Stimulated activated CD4-positive, alpha-beta T cell treated with anti-CD3 and anti-CD28 coated beads, Interleukin-4, amount 100 ng/mL, for 24 hours (primary cell): ENCODE measurements at regions not wholly inside any gene's neighbourhood (a gene's known extent, or its start where the extent isn't known, plus 50 kb on each side); places are given as distances from the start of the nearest gene placed in this dataset.
"Not testable (repeated sequence)": the region's sequence is repeated elsewhere in the genome, so short reads cannot be mapped to it uniquely, and the experiment has no call there.

Experiments used
- DNase-seq: peaks from one replicate; pipeline ENCODE4 v3.0.0-alpha.2; 2020

DNA sequence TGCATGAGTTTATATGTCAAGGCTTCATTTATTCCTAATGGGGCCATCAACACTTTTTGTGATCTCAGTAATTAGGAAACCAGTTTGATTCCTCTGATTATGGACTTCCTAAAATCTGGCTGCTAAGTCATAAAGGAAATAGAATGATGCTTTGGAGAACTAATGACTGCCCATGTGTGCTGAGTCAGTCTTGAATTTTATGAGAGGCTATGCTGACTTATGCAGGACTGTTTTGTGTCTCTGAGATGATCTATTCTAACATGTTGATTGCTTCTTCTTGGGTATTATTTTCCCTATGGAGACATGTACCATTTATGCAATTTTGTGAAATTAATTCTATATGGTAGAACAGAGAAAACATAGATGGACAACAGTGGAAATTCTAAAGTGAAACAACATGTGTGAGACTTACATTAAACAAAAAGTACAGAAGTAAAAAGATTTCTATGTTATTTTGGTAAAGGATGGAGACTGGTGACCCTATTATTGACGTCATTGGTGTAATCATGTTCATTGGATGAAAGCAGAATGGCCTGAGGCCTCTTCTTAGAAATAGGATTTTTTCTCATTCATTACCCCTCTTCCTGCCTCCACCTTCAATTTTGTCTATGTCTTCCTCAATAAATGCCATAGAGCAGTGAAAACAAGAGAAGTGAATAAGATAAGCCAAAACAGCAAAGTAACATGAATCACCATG is 1658.2 kb upstream of the PIK3C3 start:
- DNase-seq, result no peak

DNA sequence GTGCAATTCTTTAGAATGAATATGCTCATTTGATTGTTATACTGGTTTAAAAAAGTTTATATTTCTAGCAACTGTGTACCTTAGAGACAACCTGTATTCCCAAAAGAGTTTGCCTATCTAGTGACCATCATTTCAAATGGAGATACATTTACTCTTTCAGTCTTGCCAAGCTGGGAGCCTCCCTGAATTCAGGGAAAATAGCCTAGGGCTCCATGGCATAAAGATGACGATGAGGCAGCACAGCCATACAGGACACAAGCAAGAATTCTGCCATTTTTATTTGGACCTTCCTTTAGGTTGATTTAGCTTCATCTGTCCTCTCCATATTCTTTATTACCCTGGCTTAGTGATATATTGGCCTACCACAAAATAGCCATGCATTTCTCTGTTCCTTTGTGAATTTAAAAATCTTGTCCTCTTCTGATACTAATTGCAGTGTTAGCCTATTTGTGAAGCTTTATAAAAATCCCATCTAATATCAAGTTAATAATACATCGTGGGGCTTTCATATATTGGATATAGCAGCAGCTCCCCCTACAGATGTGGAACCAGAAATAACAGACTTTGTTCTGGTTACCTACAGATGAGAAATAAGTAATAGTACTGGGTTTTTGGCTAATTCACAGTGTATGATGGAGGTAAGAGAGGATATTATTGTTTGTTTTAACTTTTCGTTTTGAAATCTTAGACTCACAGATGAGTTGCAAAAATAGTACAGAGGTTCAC is 1661.9 kb upstream of the PIK3C3 start:
- no peak for DNase-seq

DNA sequence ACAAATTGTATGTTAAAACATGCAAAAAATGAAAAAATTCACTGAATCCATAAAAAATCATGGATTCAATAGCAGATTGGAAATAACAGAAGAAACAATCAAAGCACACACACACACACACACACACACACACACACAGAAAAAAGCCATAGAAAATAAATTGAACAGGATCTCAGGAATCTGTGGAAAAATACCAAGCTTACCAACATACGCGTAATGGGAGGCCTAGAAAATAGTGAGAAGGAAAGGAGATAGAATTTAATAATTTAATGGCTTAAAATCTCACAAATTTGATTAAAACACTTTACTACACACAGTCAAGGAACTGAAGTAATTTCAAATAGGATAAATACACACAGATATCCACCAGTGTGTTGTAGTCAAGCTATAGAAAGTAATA is 1671.5 kb upstream of the PIK3C3 start:
- no peak for DNase-seq

- not testable (repeated sequence) for DNase-seq
Measured at GRCh38 chr18:40281356-40281755, 1673.7 kb upstream of the PIK3C3 start.

DNA sequence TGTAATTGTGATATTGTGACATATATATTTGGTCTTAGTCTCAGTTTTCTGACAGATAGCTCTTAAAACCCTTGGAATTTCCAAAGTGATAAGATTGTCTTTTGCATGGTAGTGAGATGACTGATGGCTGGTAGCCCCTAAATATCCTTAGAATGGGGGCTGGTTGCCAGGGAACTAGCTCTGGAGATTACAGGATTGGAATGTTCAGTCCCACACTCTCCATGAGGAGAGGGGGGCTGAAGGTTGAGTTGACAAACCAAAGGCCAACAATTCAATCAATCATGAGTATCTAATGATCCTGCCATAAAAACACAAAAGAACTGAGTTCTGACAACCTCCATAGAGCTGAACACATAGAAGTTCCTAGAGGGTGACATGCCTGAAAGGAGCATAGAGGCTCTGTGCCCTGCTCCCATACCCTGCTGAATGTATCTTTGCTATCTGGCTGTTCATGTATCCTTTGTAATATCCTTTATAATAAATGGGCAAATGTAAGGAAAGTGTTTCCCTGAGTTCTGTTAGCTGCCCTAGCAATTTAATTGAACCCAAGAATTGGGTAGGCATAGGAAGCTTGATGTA is 1680.3 kb upstream of the PIK3C3 start:
- no peak for DNase-seq

- DNase-seq, result no peak
Measured at GRCh38 chr18:40272630-40273231, 1682.3 kb upstream of the PIK3C3 start.

DNA sequence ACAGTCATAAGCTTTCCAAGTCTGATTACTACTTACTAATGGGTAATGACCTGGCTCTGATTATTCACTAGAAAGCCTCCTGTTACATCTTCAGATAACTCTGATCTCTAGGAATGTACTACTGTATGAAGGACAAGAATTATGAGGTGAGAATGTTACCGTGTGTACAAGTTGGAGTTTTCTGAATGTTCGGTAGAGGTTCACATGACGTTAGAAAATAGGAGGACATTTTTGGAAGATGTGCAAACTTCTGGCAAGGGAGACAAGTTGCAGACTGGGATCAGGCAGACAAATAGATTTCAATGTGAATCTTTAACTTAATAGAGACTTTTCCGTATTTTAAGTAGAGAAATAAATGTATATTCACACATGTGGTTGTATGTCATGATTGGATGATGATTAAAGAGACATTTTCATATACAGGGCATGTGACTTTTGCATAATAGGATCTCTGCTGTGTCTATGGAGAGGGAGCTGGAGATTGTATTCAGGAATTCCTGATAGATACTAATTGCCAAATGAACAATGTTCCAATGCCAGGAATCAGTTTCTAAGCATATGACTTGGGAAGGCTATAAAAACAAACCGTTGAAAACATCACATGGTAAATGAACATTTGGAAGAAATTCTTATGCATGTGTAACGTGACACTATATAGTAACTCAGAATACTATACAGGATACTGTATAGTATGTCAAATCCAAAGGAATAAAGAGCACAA is 1695.8 kb upstream of the PIK3C3 start:
- DNase-seq, result no peak

DNA sequence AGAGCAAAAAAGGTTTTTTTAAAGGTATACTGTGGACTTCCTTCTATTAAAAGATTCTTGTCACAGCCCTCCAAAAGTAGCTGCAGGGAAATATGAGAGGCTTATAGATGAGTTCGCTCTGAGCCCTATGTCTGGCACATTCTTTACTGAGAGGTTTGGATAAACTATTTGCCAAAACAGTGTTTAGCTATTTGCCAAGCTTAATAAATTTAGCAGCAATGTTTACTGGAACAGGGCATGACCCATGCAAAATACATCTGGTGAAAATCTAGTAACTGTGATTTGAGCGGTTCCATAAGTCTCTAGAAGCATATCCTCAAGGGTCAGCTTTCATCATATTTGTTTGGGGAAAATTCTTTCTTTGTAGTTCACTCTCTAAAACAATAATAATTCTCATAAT is 1696.7 kb upstream of the PIK3C3 start:
- no peak for DNase-seq

GRCh38 chr18:40250236-40250635 is 1704.8 kb upstream of the PIK3C3 start:
- DNase-seq, result no peak

GRCh38 chr18:40249390-40250080 is 1705.5 kb upstream of the PIK3C3 start:
- no peak for DNase-seq

DNA sequence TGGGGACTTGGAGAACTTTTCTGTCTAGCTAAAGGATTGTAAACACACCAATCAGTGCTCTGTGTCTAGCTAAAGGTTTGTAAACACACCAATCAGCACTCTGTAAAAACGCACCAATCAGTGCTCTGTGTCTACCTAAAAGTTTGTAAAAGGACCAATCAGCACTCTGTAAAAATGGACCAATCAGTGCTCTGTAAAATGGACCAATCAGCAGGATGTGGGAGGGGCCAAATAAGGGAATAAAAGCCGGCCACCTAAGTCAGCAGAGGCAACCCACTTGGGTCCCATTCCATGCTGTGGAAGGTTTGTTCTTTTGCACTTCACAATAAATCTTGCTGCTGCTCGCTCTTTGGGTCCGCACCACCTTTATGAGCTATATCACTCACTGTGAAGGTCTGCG is 1709.4 kb upstream of the PIK3C3 start:
- DNase-seq, result not testable (repeated sequence)

- DNase-seq, result no peak
Measured at GRCh38 chr18:40243607-40244006, 1711.4 kb upstream of the PIK3C3 start.

DNA sequence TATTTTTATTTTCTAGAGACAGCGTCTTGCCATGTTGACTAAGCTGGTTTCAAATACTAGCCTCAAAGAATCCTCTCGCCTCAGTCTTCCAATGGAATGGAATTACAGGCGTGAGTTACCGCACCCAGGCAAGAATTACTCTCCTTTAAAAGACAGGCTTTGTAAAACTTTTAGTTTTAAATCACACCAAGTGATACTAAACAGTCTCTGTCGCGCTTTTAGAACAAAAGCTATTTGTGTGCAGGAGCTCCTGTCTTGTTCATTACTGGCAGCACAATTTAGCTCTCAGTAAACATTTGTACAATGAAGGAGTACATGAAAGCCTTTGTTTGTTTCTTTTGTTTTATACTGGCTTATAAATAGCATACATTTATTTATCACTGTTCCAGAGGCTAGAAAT is 1719.2 kb upstream of the PIK3C3 start:
- DNase-seq, result no peak

GRCh38 chr18:40235323-40235722 is 1719.7 kb upstream of the PIK3C3 start:
- no peak for DNase-seq

- no peak for DNase-seq
Measured at GRCh38 chr18:40233931-40234616, 1721.0 kb upstream of the PIK3C3 start.

DNA sequence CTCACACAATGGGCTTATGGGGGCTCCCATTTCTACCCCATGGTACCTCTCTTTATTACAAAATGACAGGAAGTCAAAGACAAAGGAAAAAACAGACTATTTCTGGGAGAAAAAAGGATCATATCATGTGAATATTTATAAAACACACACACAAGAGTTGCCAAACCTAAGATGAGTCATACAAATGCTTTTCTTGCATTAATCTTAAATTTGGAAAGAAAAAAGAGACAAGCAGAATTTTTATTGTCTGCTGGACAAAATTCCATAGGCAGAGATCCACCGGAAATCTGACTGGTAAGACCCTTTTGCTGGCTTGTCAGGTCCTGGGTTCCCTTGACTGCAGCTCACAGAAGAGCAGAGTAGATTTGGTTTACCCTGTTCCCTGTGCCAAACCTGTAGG is 1732.3 kb upstream of the PIK3C3 start:
- DNase-seq, result no peak

DNA sequence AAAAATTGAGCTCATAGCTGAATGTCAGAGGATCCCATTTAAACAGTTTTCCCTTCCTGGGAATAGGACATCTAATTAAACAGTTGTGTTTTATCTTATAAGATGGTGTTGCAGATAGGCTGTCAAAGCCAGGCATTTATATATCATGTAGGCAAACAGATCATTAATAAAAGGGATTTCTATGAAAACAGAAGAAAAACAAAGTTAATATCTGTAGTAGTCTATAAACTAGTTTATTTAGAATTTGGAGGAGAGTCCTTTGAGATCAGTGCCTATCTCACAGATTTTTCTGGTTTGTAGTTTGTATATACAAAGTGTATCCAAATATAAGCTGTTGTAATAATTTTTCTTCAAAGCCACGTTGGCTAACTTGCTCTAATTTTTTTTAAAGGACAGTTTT is 1738.2 kb upstream of the PIK3C3 start:
- DNase-seq, result no peak

DNA sequence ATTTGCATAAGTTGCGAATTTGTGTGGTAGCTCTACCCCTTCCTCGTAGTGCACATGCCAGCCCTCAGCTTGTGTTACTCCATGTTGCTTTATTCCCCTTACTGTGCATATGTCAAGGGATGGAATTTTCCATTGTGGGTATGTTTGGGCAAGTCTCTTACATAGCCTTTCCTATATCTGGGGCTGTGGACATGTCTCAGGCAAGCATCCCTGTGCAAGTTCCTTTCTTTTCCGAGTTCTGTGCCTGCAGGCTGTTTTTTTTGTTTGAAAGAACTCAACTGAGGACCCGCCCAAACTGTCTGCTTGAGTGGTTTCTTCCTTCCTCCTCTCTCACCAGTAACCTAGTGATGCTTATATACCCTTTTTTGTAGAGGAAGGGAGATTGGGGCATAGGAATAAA is 1739.1 kb upstream of the PIK3C3 start:
- no peak for DNase-seq

GRCh38 chr18:40210696-40211095 is 1744.3 kb upstream of the PIK3C3 start:
- no peak for DNase-seq

DNA sequence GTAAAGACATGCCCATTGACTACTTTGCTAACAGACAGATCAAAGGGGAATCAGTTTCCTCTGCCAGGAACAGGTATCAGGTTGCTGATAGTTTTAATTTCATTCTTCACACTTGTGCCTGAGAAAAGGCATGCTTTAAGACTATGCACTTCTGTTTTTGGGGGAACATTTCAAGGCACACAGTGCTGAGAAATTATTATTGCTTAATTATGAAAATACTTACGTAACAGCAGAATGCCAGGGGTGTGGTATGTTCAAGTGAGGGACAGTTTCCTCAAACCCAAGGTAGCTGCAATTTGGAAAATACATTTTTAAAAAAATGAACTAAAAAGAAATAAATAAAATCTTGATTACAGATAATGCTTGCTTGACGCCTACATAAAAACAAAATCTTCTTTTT is 1746.1 kb upstream of the PIK3C3 start:
- DNase-seq, result no peak

- DNase-seq, result no peak
Measured at GRCh38 chr18:40197711-40198110, 1757.3 kb upstream of the PIK3C3 start.

- DNase-seq, result no peak
Measured at GRCh38 chr18:40186677-40187076, 1768.4 kb upstream of the PIK3C3 start.
